Caco-2 (cell line): ENCODE measurements at regions not wholly inside any gene's neighbourhood (a gene's known extent, or its start where the extent isn't known, plus 50 kb on each side); places are given as distances from the start of the nearest gene placed in this dataset.

Source experiments
- BruUV-seq: library from RNA; stranded (reverse); fragments of 400-500 nt; replicated peaks from 2 replicates; lab custom pipeline; 2021; lab: Mats Ljungman, UMichigan
- CTCF ChIA-PET: fragments of 300-600 bp; sonication (Branson Sonifier 250); formaldehyde crosslinking; loops from one replicate; lab custom pipeline; 2022; ENCODE audit warnings: antibody characterized with exemption; lab: Charles Lee
- POLR2A ChIA-PET: fragments of 300-600 bp; sonication (Branson Sonifier 250); formaldehyde crosslinking; loops from one replicate; lab custom pipeline; 2022; ENCODE audit warnings: antibody characterized with exemption; lab: Charles Lee
- DNase-seq, 2 experiments: peaks; one replicate each; pipeline versions ENCODE4 v3.0.0 to v3.0.0-alpha.2; 2020 to 2022
- H3K27me3 ChIP-seq: replicated peaks from 2 replicates; pipeline ENCODE4 v1.6.0; 2011; ENCODE audit warnings: low read length; ENCODE audit not compliant: control insufficient read depth, insufficient read depth
- H3K36me3 ChIP-seq: 2 replicates; pipeline ENCODE4 v1.5.1; 2011; ENCODE audit warnings: low read length; ENCODE audit not compliant: control insufficient read depth, insufficient read depth
- H3K4me1 ChIP-seq: fragments of 250-450 bp; sonication (Bioruptor Pico); 2 replicates; pipeline ENCODE4 v1.5.1; 2020; ENCODE audit warnings: mild to moderate bottlenecking
- H3K4me3 ChIP-seq: 2 replicates; pipeline ENCODE4 v1.5.1; 2011; ENCODE audit warnings: low read depth, mild to moderate bottlenecking, control low read depth, low read length
- H3K9me3 ChIP-seq: fragments of 250-450 bp; sonication (Bioruptor Pico); 2 replicates; pipeline ENCODE4 v1.5.1; 2020; ENCODE audit warnings: mild to moderate bottlenecking, moderate library complexity
- H3K27ac Mint-ChIP-seq: one replicate; pipeline ENCODE4 v1.8.0; 2022; ENCODE audit warnings: mixed read lengths; ENCODE audit not compliant: unreplicated experiment
- H3K27me3 Mint-ChIP-seq: one replicate; pipeline ENCODE4 v1.8.0; 2022; ENCODE audit warnings: mixed read lengths; ENCODE audit not compliant: insufficient read depth, unreplicated experiment
- H3K36me3 Mint-ChIP-seq: one replicate; pipeline ENCODE4 v1.8.0; 2022; ENCODE audit warnings: mild to moderate bottlenecking, mixed read lengths; ENCODE audit not compliant: insufficient read depth, unreplicated experiment
- H3K4me1 Mint-ChIP-seq: one replicate; pipeline ENCODE4 v1.8.0; 2022; ENCODE audit warnings: low read depth, mixed read lengths; ENCODE audit not compliant: unreplicated experiment
- H3K4me3 Mint-ChIP-seq: one replicate; pipeline ENCODE4 v1.8.0; 2022; ENCODE audit warnings: mild to moderate bottlenecking, moderate library complexity, mixed read lengths; ENCODE audit not compliant: unreplicated experiment
- H3K9me3 Mint-ChIP-seq: one replicate; pipeline ENCODE4 v1.8.0; 2022; ENCODE audit warnings: mixed read lengths; ENCODE audit not compliant: unreplicated experiment
- CTCF ChIP-seq, 2 experiments: fragments of 200-600 bp in 1 of 2; IDR thresholded peaks; 1 replicate in 1 of 2; 2 replicates in 1 of 2; pipeline versions ENCODE4 v1.5.1 to v1.8.0; 2011 to 2022; ENCODE audit warnings: antibody characterized with exemption in 1 of 2, control low read depth in 1 of 2, inconsistent platforms in 1 of 2, low read depth in 1 of 2, low read length in 1 of 2, mild to moderate bottlenecking in 1 of 2, moderate library complexity in 1 of 2; ENCODE audit not compliant: insufficient read depth in 1 of 2, severe bottlenecking in 1 of 2, unreplicated experiment in 1 of 2
- intact Hi-C: fragments of 100-400 bp; cut with micrococcal nuclease; formaldehyde crosslinking; loops from one replicate; pipeline ENCODE4 v1.10.0; 2022; ENCODE audit not compliant: unreplicated experiment

GRCh38 chr4:27218013-27218412 lies 357.4 kb downstream of the STIM2 start:
- TF ChIP-seq CTCF (IDR thresholded peaks at IDR 0.05; ENCODE audit: insufficient read depth in 1 of 2, low read depth in 1 of 2, low read length in 1 of 2, severe bottlenecking in 1 of 2, unreplicated experiment in 1 of 2), result no peak
- DNase-seq, result no peak
- H3K4me3 ChIP-seq, result no peak overlapping the region
- H3K36me3 ChIP-seq, result no peaks in the 10 kb centered on the region
- Mint-ChIP-seq H3K4me3 (no peak overlapping the region), H3K4me1 (no peaks in the 10 kb centered on the region), H3K9me3 (no peaks in the 10 kb centered on the region), H3K27me3 (peaks cover 4% of the 10 kb centered on the region), H3K27ac (no peak overlapping the region), H3K36me3 (no peaks in the 10 kb centered on the region)
- no TSS peak for BruUV-seq
- POLR2A ChIA-PET, result interaction anchor here (0.5 kb wide), 1 partner anchor 17 kb away, joined by 3 read pairs; no protein-coding TSS in a partner anchor
- H3K27me3 ChIP-seq, result no peaks in the 10 kb centered on the region
- intact Hi-C loops, result no loop called here
- no peaks in the 10 kb centered on the region for H3K9me3 ChIP-seq
- CTCF ChIA-PET, result no interaction called here
- no peaks in the 10 kb centered on the region for H3K4me1 ChIP-seq

- BruUV-seq, result no TSS peak
- Histone ChIP-seq H3K4me1 (no peaks in the 10 kb centered on the region), H3K36me3 (no peaks in the 10 kb centered on the region), H3K9me3 (no peaks in the 10 kb centered on the region), H3K4me3 (no peak overlapping the region), H3K27me3 (no peaks in the 10 kb centered on the region)
- DNase-seq, result no peak
- intact Hi-C loops, result no loop called here
- no peaks in the 10 kb centered on the region for H3K4me1 Mint-ChIP-seq
- no peaks in the 10 kb centered on the region for H3K9me3 Mint-ChIP-seq
- H3K27me3 Mint-ChIP-seq, result peaks cover 4% of the 10 kb centered on the region
- CTCF ChIA-PET, result no interaction called here
- POLR2A ChIA-PET, result no interaction called here
- no peak for TF ChIP-seq CTCF (IDR thresholded peaks at IDR 0.05; ENCODE audit: insufficient read depth in 1 of 2, low read depth in 1 of 2, low read length in 1 of 2, severe bottlenecking in 1 of 2, unreplicated experiment in 1 of 2)
- H3K27ac Mint-ChIP-seq, result no peak overlapping the region
- no peak overlapping the region for H3K4me3 Mint-ChIP-seq
- H3K36me3 Mint-ChIP-seq, result no peaks in the 10 kb centered on the region
Measured at GRCh38 chr4:27223326-27223725, 362.7 kb downstream of the STIM2 start.

GRCh38 chr4:27233531-27233930 lies 372.9 kb downstream of the STIM2 start:
- no peaks in the 10 kb centered on the region for H3K36me3 ChIP-seq
- intact Hi-C loops, result no loop called here
- Mint-ChIP-seq H3K9me3 (no peaks in the 10 kb centered on the region), H3K36me3 (no peaks in the 10 kb centered on the region), H3K27ac (no peak overlapping the region), H3K4me3 (no peak overlapping the region), H3K4me1 (no peaks in the 10 kb centered on the region), H3K27me3 (peaks cover 5% of the 10 kb centered on the region)
- H3K27me3 ChIP-seq, result no peaks in the 10 kb centered on the region
- BruUV-seq, result no TSS peak
- POLR2A ChIA-PET, result no interaction called here
- DNase-seq, result no peak
- H3K4me3 ChIP-seq, result no peak overlapping the region
- TF ChIP-seq CTCF (IDR thresholded peaks at IDR 0.05; ENCODE audit: insufficient read depth in 1 of 2, low read depth in 1 of 2, low read length in 1 of 2, severe bottlenecking in 1 of 2, unreplicated experiment in 1 of 2), result no peak
- H3K4me1 ChIP-seq, result no peaks in the 10 kb centered on the region
- CTCF ChIA-PET, result no interaction called here
- no peaks in the 10 kb centered on the region for H3K9me3 ChIP-seq
